ENCODE measurements at regions not wholly inside any gene's neighbourhood (a gene's known extent, or its start where the extent isn't known, plus 50 kb on each side); places are given as distances from the start of the nearest gene placed in this dataset.

DNA sequence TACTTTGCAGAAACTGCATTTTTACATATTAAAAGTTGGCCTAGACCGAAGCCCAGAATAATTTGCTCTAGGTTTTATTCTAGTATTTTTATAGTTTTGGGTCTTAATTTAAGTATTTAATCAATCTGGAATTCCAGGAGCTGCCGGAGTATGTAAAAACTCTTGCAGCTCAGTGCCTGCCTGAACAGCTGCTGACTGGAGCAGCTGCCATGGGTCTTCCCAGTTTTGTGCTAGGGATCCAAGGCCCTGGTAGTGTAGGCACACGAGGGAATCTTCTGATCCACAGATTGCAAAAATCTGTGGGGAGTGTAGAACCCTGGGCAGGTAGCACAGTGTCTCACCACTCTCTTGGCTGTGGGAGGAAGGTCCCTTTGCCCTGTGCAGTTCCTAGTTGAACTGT is 87.0 kb upstream of the HS3ST3A1 start:
- TF ChIP-seq, protein P1, sequence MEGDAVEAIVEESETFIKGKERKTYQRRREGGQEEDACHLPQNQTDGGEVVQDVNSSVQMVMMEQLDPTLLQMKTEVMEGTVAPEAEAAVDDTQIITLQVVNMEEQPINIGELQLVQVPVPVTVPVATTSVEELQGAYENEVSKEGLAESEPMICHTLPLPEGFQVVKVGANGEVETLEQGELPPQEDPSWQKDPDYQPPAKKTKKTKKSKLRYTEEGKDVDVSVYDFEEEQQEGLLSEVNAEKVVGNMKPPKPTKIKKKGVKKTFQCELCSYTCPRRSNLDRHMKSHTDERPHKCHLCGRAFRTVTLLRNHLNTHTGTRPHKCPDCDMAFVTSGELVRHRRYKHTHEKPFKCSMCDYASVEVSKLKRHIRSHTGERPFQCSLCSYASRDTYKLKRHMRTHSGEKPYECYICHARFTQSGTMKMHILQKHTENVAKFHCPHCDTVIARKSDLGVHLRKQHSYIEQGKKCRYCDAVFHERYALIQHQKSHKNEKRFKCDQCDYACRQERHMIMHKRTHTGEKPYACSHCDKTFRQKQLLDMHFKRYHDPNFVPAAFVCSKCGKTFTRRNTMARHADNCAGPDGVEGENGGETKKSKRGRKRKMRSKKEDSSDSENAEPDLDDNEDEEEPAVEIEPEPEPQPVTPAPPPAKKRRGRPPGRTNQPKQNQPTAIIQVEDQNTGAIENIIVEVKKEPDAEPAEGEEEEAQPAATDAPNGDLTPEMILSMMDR (IDR thresholded peaks at IDR 0.05 in 8 of 11, conservative IDR thresholded peaks at IDR 0.05 in 3 of 11), result no peak
- no peak for TF ChIP-seq POLR2A (IDR thresholded peaks at IDR 0.05)
